Caki2 (cell line): ENCODE measurements at regions not wholly inside any gene's neighbourhood (a gene's known extent, or its start where the extent isn't known, plus 50 kb on each side); places are given as distances from the start of the nearest gene placed in this dataset.
"Not testable (repeated sequence)": the region's sequence is repeated elsewhere in the genome, so short reads cannot be mapped to it uniquely, and the experiment has no call there.

Experiments used
- DNase-seq: peaks from one replicate; pipeline ENCODE4 v3.0.0-alpha.2; 2015; ENCODE audit warnings: low read depth
- in situ Hi-C: cut with HindIII; loops from 2 replicates; pipeline ENCODE4 v1.10.0; 2016; ENCODE audit warnings: low sequenced_read_pairs, low pct_unique_long_range_greater_than_20kb, mixed read lengths

- in situ Hi-C loops = no loop called here
These were observed 50.8 kb upstream of the SEL1L start for GRCh38 chr14:81584495-81584894.

GRCh38 chr14:81589381-81590065, 55.9 kb upstream of the SEL1L start:
- DNase-seq = no peak
- in situ Hi-C loops = no loop called here

More at GRCh38 chr14:81584495-81584894, 50.8 kb upstream of the SEL1L start:
- no peak for DNase-seq

- DNase-seq = no peak
- in situ Hi-C loops = no loop called here
These were observed 57.6 kb upstream of the SEL1L start for GRCh38 chr14:81591266-81591665.

GRCh38 chr14:81594012-81594411, 60.4 kb upstream of the SEL1L start:
- in situ Hi-C loops = no loop called here
- no peak for DNase-seq

- in situ Hi-C loops = no loop called here
- no peak for DNase-seq
These were observed 72.0 kb upstream of the SEL1L start for GRCh38 chr14:81605660-81606059.

- DNase-seq = no peak
- in situ Hi-C loops = no loop called here
These were observed 79.8 kb upstream of the SEL1L start for GRCh38 chr14:81613341-81614045.

GRCh38 chr14:81614302-81614701, 80.6 kb upstream of the SEL1L start:
- DNase-seq, in situ Hi-C loops: not testable (repeated sequence)

- in situ Hi-C loops = no loop called here
- DNase-seq = no peak
These were observed 85.0 kb upstream of the SEL1L start for GRCh38 chr14:81618695-81619094.

- in situ Hi-C loops = no loop called here
- no peak for DNase-seq
These were observed 86.2 kb upstream of the SEL1L start for GRCh38 chr14:81619816-81620215.

- in situ Hi-C loops, DNase-seq: not testable (repeated sequence)
These were observed 90.2 kb upstream of the SEL1L start for GRCh38 chr14:81623771-81624396.

GRCh38 chr14:81625343-81625742, 91.7 kb upstream of the SEL1L start:
- in situ Hi-C loops = no loop called here
- DNase-seq = no peak

GRCh38 chr14:81632157-81632556, 98.5 kb upstream of the SEL1L start:
- in situ Hi-C loops = no loop called here
- DNase-seq = no peak

GRCh38 chr14:81633496-81633895, 99.8 kb upstream of the SEL1L start:
- in situ Hi-C loops = no loop called here
- DNase-seq = no peak

- no peak for DNase-seq
- in situ Hi-C loops = no loop called here
These were observed 104.0 kb upstream of the SEL1L start for GRCh38 chr14:81637639-81638038.

- no peak for DNase-seq
- in situ Hi-C loops = no loop called here
These were observed 105.1 kb upstream of the SEL1L start for GRCh38 chr14:81638656-81639280.

- in situ Hi-C loops = no loop called here
- DNase-seq = no peak
These were observed 120.0 kb upstream of the SEL1L start for GRCh38 chr14:81653626-81654025.

GRCh38 chr14:81655423-81656314, 122.0 kb upstream of the SEL1L start:
- in situ Hi-C loops = no loop called here
- DNase-seq = no peak

GRCh38 chr14:81656811-81657210, 123.2 kb upstream of the SEL1L start:
- DNase-seq = no peak
- in situ Hi-C loops = no loop called here
